ENCODE measurements at regions not wholly inside any gene's neighbourhood (a gene's known extent, or its start where the extent isn't known, plus 50 kb on each side); places are given as distances from the start of the nearest gene placed in this dataset.

DNA sequence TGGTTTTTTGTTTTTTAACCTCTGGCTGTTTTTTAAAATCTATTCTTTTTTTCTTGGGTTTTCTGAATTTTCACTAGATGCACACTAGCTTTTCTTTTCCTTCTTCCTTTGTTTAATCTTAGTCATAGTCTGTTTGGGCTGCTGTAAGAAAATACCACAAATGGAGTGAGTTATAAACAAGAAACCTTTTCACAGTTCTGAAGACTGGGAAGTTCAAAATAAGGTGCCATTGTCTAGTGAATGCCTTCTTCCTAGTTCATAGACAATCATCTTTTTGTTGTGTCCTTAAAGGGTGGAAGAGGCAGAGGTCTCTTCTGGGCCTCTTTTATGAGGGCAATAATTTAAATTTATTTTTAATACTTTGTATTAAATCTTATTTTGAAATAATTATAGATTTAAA lies 532.9 kb upstream of the ANO5 start:
- intact Hi-C loops (cut with micrococcal nuclease) = no loop called here
- no peaks in the 10 kb centered on the region for H3K27me3 ChIP-seq (ENCODE audit: control insufficient read depth in 2 of 2, insufficient read depth in 2 of 2, low read length in 2 of 2)
- H3K79me2 ChIP-seq (ENCODE audit: control insufficient read depth, insufficient read depth, low read length) = no peaks in the 10 kb centered on the region
- FAIRE-seq = no peak
- H4K20me1 ChIP-seq (replicated peaks; ENCODE audit: control insufficient read depth, extremely low read depth, insufficient read depth, low read length) = no peaks in the 10 kb centered on the region
- no peak overlapping the region for H2AFZ ChIP-seq (ENCODE audit: low read depth, low read length)
- ChIA-PET CTCF (no interaction called here), POLR2A (no interaction called here)
- no peak overlapping the region for H3K4me3 ChIP-seq (replicated peaks in 1 of 3; ENCODE audit: insufficient read depth in 1 of 3, low read depth in 1 of 3, low read length in 3 of 3)
- TF ChIP-seq MYC (IDR thresholded peaks at IDR 0.05; ENCODE audit: low read depth, low read length) = no peak
- no peak for TF ChIP-seq POLR2A (IDR thresholded peaks at IDR 0.05; ENCODE audit: low read depth, low read length)
- TF ChIP-seq FOS (IDR thresholded peaks at IDR 0.05; ENCODE audit: borderline replicate concordance, insufficient read depth, low read length) = no peak
- no peak for TF ChIP-seq GATA2 (IDR thresholded peaks at IDR 0.05; ENCODE audit: insufficient read depth, insufficient read length, low read depth, low read length)
- no peak for TF ChIP-seq POLR2AphosphoS5 (IDR thresholded peaks at IDR 0.05; ENCODE audit: insufficient read depth, low read depth, low read length)
- dilution Hi-C loops (cut with MboI; ENCODE audit: extremely low pct_ligation_motif_present, low sequenced_read_pairs) = no loop called here
- H3K4me1 ChIP-seq (ENCODE audit: control insufficient read depth, extremely low read depth, insufficient read depth, low read length) = no peaks in the 10 kb centered on the region
- no peaks in the 10 kb centered on the region for H3K9me3 ChIP-seq (replicated peaks; ENCODE audit: control insufficient read depth, insufficient read depth, low read length)
- no peak overlapping the region for H3K9ac ChIP-seq (replicated peaks; ENCODE audit: extremely low read depth, insufficient read depth, low read length)
- no peak overlapping the region for H3K27ac ChIP-seq (ENCODE audit: insufficient read depth, low read depth, low read length)
- H3K4me2 ChIP-seq (ENCODE audit: insufficient read depth, low read length) = no peak overlapping the region
- H3K9me1 ChIP-seq (replicated peaks; ENCODE audit: control insufficient read depth, extremely low read depth, insufficient read depth, low read length) = no peaks in the 10 kb centered on the region
- BruUV-seq (replicated peaks) = no TSS peak
- no peaks in the 10 kb centered on the region for H3K36me3 ChIP-seq (ENCODE audit: control insufficient read depth in 2 of 2, extremely low read depth in 1 of 2, insufficient read depth in 2 of 2, low read length in 2 of 2)
- DNase-seq (ENCODE audit: low read depth, low spot score) = no peak

DNA sequence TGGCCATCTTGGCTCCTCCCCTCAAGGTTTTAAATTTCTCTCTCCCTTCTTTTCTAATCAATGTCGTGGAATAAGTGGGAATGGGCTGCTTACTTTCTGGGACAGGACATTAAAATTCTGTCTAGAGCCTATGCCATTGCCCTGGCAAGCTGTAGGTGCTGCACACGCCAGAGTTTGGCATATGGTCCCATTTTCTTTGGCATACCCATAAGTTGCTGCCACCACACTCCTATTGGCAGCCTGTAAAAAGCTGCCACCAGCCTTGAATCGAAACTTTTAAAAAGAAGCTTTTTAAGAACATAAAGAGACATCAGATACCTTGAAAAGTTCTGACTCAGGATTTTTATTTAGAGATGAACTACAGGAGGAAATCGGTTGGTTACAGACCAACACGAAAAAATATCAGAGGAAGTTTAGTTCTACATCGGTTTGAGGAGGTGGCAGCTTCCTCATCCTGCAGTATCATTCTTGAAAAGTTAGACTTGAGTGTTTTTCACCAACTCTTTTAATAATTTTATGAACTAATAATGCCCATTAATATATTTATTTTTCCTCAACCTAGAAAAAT lies 517.8 kb upstream of the ANO5 start:
- no peak for FAIRE-seq
- TF ChIP-seq POLR2AphosphoS5 (IDR thresholded peaks at IDR 0.05; ENCODE audit: insufficient read depth, low read depth, low read length) (no peak), JUN (IDR thresholded peaks at IDR 0.05; ENCODE audit: borderline replicate concordance, insufficient read depth, insufficient read length, low read depth) (no peak), MYC (IDR thresholded peaks at IDR 0.05; ENCODE audit: low read depth, low read length) (no peak)
- TF ChIP-seq, protein P1, sequence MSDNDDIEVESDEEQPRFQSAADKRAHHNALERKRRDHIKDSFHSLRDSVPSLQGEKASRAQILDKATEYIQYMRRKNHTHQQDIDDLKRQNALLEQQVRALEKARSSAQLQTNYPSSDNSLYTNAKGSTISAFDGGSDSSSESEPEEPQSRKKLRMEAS (IDR thresholded peaks at IDR 0.05; ENCODE audit: insufficient read depth, insufficient read length) = no peak
- Histone ChIP-seq H3K4me2 (ENCODE audit: insufficient read depth, low read length) (no peak overlapping the region), H3K9ac (replicated peaks; ENCODE audit: extremely low read depth, insufficient read depth, low read length) (no peak overlapping the region), H3K9me3 (replicated peaks; ENCODE audit: control insufficient read depth, insufficient read depth, low read length) (no peaks in the 10 kb centered on the region), H4K20me1 (replicated peaks; ENCODE audit: control insufficient read depth, extremely low read depth, insufficient read depth, low read length) (no peaks in the 10 kb centered on the region), H3K4me1 (ENCODE audit: control insufficient read depth, extremely low read depth, insufficient read depth, low read length) (no peaks in the 10 kb centered on the region), H3K9me1 (replicated peaks; ENCODE audit: control insufficient read depth, extremely low read depth, insufficient read depth, low read length) (no peaks in the 10 kb centered on the region), H3K36me3 (ENCODE audit: control insufficient read depth in 2 of 2, extremely low read depth in 1 of 2, insufficient read depth in 2 of 2, low read length in 2 of 2) (no peaks in the 10 kb centered on the region), H3K27me3 (ENCODE audit: control insufficient read depth in 2 of 2, insufficient read depth in 2 of 2, low read length in 2 of 2) (no peaks in the 10 kb centered on the region), H3K4me3 (replicated peaks in 1 of 3; ENCODE audit: insufficient read depth in 1 of 3, low read depth in 1 of 3, low read length in 3 of 3) (no peak overlapping the region), H3K27ac (ENCODE audit: insufficient read depth, low read depth, low read length) (no peak overlapping the region), H2AFZ (ENCODE audit: low read depth, low read length) (no peak overlapping the region), H3K79me2 (ENCODE audit: control insufficient read depth, insufficient read depth, low read length) (no peaks in the 10 kb centered on the region)
- POLR2A ChIA-PET = no interaction called here
- CTCF ChIA-PET = no interaction called here
- DNase-seq (ENCODE audit: low read depth, low spot score) = no peak
- dilution Hi-C loops (cut with MboI; ENCODE audit: extremely low pct_ligation_motif_present, low sequenced_read_pairs) (no loop called here), intact Hi-C loops (cut with micrococcal nuclease) (no loop called here)
- no TSS peak for BruUV-seq (replicated peaks)

Measured in endothelial cell of umbilical vein (primary cell).